ENCODE measurements at regions not wholly inside any gene's neighbourhood (a gene's known extent, or its start where the extent isn't known, plus 50 kb on each side); places are given as distances from the start of the nearest gene placed in this dataset.
"Not testable (repeated sequence)": the region's sequence is repeated elsewhere in the genome, so short reads cannot be mapped to it uniquely, and the experiment has no call there.

DNA sequence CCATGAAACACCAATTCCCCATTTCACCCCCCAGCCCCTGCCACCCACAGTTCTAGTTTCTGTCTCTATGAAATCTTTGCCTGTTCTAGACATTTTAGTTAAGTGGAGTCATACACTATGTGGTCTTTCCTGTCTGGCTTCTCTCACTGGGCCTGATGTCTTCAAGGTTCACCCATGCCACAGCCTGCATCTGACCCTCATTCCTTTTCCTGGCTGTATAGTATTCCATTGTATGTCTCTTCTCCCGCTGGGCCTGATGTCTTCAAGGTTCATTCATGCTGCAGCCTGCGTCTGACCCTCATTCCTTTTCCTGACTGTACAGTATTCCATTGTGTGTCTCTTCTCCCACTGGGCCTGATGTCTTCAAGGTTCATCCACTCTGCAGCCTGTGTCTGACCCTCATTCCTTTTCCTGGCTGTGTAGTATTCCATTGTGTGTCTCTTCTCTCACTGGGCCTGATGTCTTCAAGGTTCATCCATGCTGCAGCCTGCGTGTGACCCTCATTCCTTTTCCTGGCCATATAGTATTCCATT lies 191.7 kb downstream of the CRLF2 start:
- H3K4me1 ChIP-seq, result no peaks in the 10 kb centered on the region
- TF ChIP-seq, protein P1, sequence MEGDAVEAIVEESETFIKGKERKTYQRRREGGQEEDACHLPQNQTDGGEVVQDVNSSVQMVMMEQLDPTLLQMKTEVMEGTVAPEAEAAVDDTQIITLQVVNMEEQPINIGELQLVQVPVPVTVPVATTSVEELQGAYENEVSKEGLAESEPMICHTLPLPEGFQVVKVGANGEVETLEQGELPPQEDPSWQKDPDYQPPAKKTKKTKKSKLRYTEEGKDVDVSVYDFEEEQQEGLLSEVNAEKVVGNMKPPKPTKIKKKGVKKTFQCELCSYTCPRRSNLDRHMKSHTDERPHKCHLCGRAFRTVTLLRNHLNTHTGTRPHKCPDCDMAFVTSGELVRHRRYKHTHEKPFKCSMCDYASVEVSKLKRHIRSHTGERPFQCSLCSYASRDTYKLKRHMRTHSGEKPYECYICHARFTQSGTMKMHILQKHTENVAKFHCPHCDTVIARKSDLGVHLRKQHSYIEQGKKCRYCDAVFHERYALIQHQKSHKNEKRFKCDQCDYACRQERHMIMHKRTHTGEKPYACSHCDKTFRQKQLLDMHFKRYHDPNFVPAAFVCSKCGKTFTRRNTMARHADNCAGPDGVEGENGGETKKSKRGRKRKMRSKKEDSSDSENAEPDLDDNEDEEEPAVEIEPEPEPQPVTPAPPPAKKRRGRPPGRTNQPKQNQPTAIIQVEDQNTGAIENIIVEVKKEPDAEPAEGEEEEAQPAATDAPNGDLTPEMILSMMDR (IDR thresholded peaks at IDR 0.05), result no peak
- no peak for TF ChIP-seq POLR2A (IDR thresholded peaks at IDR 0.05)
- no peak overlapping the region for H3K4me3 ChIP-seq
- no peaks in the 10 kb centered on the region for H3K27me3 ChIP-seq
- H3K9me3 ChIP-seq, result no peaks in the 10 kb centered on the region
- no peaks in the 10 kb centered on the region for H3K36me3 ChIP-seq
- H3K27ac ChIP-seq, result no peak overlapping the region
- no peak for ATAC-seq
- intact Hi-C loops (cut with DNase I), result no loop called here
- no peak for DNase-seq
- 92% methylated on average over 2 of the region's 3 CpGs for WGBS (ENCODE audit: insufficient coverage, low coverage, low lambda C conversion rate, missing lambda C conversion rate)

DNA sequence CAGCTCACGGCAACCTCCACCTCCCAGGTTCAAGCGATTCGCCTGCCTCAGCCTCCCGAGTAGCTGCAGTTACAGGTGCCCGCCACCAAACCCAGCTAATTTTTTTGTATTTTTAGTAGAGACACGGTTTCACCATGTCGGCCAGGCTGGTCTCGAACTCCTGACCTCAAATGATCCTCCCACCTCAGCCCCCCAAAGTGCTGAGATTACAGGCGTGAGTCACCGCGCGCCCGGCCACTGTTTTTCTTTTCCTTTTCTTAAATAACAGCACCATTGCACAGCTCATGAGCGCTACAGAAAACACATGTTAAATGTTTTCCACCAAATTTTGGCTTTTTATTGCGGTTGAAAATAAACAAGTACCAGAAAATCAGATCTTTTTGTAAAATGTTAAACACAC lies 195.5 kb downstream of the CRLF2 start:
- H3K27ac ChIP-seq; DNase-seq; H3K9me3 ChIP-seq; H3K27me3 ChIP-seq; H3K4me3 ChIP-seq; ATAC-seq; H3K36me3 ChIP-seq; H3K4me1 ChIP-seq; intact Hi-C loops (cut with DNase I): not testable (repeated sequence)
- 82% methylated on average over 14 of the region's 15 CpGs for WGBS (ENCODE audit: insufficient coverage, low coverage, low lambda C conversion rate, missing lambda C conversion rate)

DNA sequence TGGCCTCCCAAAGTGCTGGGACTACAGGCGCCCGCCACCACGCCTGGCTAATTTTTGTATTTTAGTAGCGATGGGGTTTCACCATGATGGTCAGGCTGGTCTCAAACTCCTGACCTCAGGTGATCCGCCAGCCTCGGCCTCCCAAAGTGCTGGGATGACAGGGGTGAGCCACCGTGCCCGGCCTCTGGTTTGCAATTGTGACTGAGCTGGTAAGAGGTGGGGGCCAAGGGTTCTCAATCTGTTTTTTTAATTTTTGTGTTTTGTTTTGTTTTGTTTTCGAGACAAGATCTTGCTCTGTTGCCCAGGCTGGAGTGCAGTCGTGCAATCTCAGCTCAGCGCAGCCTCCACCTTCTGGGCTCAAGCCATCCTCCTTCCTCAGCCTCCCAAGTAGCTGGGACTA lies 196.2 kb downstream of the CRLF2 start:
- DNase-seq; H3K36me3 ChIP-seq; H3K27me3 ChIP-seq; H3K27ac ChIP-seq; H3K4me3 ChIP-seq; H3K9me3 ChIP-seq; ATAC-seq; H3K4me1 ChIP-seq; intact Hi-C loops (cut with DNase I): not testable (repeated sequence)
- WGBS (ENCODE audit: insufficient coverage, low coverage, low lambda C conversion rate, missing lambda C conversion rate), result 93% methylated on average over 5 of the region's 11 CpGs

DNA sequence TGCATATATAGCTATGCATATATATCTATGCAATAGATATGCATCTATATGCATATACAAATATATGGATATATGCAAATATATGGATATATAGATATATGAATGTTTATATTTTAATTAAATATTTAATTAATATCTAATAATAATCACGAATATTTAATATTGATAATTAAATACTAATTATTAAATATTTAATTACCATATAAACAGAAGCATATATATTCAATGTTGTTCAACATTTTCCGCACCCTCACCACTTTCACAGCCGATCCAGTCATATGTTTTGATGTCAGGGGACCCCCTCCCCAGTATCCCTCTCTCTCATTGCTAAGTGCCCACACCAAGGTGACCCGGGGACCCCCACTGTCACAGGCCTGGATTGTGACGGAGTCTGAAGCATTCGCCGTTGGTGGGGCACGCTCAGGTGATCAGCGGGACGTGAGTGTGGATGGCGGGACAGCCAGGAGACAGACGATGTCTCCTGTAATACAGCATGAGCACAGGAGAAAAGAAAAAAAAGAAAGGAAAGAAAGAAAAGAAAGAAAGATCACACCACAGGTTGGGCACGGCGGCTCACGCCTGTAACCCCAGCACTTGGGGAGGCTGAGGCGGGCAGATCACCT lies 199.7 kb downstream of the CRLF2 start:
- intact Hi-C loops (cut with DNase I), result no loop called here
- no peak for DNase-seq
- no peak for ATAC-seq

DNA sequence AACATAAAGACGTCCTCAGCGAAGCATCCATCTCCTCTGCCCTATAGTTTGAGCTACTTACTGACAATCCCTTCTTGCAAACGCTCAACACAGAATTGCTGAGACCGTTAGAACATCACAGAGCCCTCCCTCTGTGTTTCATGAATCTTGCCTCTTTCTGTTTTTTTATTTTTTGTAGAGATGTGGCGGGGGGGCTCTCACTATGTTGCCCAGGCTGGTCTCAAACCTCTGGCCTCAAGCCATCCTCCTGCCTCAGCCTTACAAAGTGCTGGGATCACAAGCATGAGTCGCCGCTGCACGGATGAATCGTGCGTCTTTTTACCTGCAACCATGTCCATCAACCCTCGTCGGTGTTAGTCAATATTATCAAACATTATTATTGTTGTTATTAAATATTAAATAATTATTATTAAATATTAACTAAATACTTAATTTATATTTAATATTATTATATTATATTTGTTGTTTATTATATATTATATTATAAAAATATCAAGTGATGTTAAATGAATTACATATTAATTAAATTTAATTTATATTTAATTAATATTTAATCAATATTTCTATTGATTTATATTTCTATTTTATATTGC lies 200.7 kb downstream of the CRLF2 start:
- TF ChIP-seq, protein P1 (IDR thresholded peaks at IDR 0.05), result no peak
- no peak for TF ChIP-seq POLR2A (IDR thresholded peaks at IDR 0.05)
- no peaks in the 10 kb centered on the region for H3K9me3 ChIP-seq
- ATAC-seq (no peak), DNase-seq (no peak)
- intact Hi-C loops (cut with DNase I), result no loop called here
- 83% methylated on average over 10 of the region's 12 CpGs for WGBS (ENCODE audit: insufficient coverage, low coverage, low lambda C conversion rate, missing lambda C conversion rate)
- H3K4me3 ChIP-seq, result no peak overlapping the region
- no peaks in the 10 kb centered on the region for H3K27me3 ChIP-seq
- H3K4me1 ChIP-seq, result no peaks in the 10 kb centered on the region
- H3K36me3 ChIP-seq, result no peaks in the 10 kb centered on the region
- H3K27ac ChIP-seq, result no peak overlapping the region

More for the DNA sequence above, 199.7 kb downstream of the CRLF2 start:
- 77% methylated on average over 15 of the region's 16 CpGs for WGBS (ENCODE audit: insufficient coverage, low coverage, low lambda C conversion rate, missing lambda C conversion rate)
- Histone ChIP-seq H3K36me3 (no peaks in the 10 kb centered on the region), H3K27me3 (no peaks in the 10 kb centered on the region), H3K4me1 (no peaks in the 10 kb centered on the region), H3K4me3 (no peak overlapping the region), H3K9me3 (no peaks in the 10 kb centered on the region), H3K27ac (no peak overlapping the region)
- TF ChIP-seq POLR2A (IDR thresholded peaks at IDR 0.05), result no peak
- TF ChIP-seq, protein P1 (IDR thresholded peaks at IDR 0.05), result no peak
